Suprapubic skin (tissue), 4 donors: ENCODE measurements at regions not wholly inside any gene's neighbourhood (a gene's known extent, or its start where the extent isn't known, plus 50 kb on each side); places are given as distances from the start of the nearest gene placed in this dataset.

Experiments used
- DNase-seq, 2 donors: peaks; one replicate each; pipeline ENCODE4 v3.0.0-alpha.2; 2019; ENCODE audit warnings: low spot score in 2 of 2
- H3K27ac ChIP-seq: fragments of 200-600 bp; sonication (generic); one replicate; pipeline ENCODE4 v1.5.1; 2019
- H3K27me3 ChIP-seq: fragments of 200-600 bp; sonication (generic); one replicate; pipeline ENCODE4 v1.5.1; 2019
- H3K36me3 ChIP-seq: fragments of 200-600 bp; sonication (generic); one replicate; pipeline ENCODE4 v1.5.1; 2019
- H3K4me1 ChIP-seq: fragments of 200-600 bp; sonication (generic); one replicate; pipeline ENCODE4 v1.5.1; 2019
- H3K4me3 ChIP-seq: fragments of 200-600 bp; sonication (generic); one replicate; pipeline ENCODE4 v1.5.1; 2019; ENCODE audit warnings: mild to moderate bottlenecking
- H3K9me3 ChIP-seq: fragments of 200-600 bp; sonication (generic); one replicate; pipeline ENCODE4 v1.5.1; 2019
- EP300 ChIP-seq: sonication (generic); formaldehyde crosslinking; IDR thresholded peaks from one replicate; pipeline ENCODE4 v1.6.1; 2017; ENCODE audit warnings: antibody characterized with exemption
- POLR2A ChIP-seq, 2 donors: fragments of 450-650 bp; IDR thresholded peaks; one replicate each; pipeline ENCODE4 v1.6.1; 2017; ENCODE audit warnings: antibody characterized with exemption in 2 of 2, mild to moderate bottlenecking in 2 of 2, moderate library complexity in 2 of 2
- POLR2AphosphoS5 ChIP-seq, 3 donors: sonication (generic); formaldehyde crosslinking; IDR thresholded peaks; one replicate each; pipeline ENCODE4 v1.6.1; 2017; ENCODE audit warnings: antibody characterized with exemption in 3 of 3
- WGBS: methylation state at CpG from one replicate; pipeline ENCODE4 v1.1.5; 2018; 5-methylcytosine and 5-hydroxymethylcytosine counted together
- TF ChIP-seq, protein P1 (sequence below), 2 donors: fragments of 200-600 bp in 1 of 2; fragments of 450-650 bp in 1 of 2; sonication (generic) in 1 of 2; IDR thresholded peaks; one replicate each; pipeline ENCODE4 v1.5.1; 2016 to 2019; ENCODE audit warnings: antibody characterized with exemption in 2 of 2, mild to moderate bottlenecking in 1 of 2, moderate library complexity in 1 of 2

DNA sequence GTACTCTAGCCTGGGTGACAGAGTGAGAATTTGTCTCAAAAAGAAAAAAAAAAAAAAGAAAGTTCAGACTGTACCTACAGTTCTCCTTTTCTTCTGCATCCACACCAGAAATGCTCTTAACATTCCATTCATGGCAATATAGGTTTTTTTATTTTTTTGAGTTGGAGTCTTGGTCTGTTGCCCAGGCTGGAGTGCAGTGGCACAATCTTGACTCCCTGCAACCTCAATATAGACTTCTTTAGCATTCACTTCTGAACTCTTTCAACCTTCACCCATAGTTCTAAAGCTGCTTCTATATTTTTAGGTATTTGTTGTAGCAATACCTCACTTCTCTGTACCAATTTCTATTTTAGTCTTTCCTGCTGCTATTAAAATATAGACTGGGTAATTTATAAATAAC, 1095.7 kb downstream of the FLRT2 start:
- Histone ChIP-seq H3K4me1 (no peaks in the 10 kb centered on the region), H3K4me3 (no peak overlapping the region), H3K36me3 (no peaks in the 10 kb centered on the region), H3K27me3 (no peaks in the 10 kb centered on the region), H3K27ac (no peak overlapping the region), H3K9me3 (no peaks in the 10 kb centered on the region)
- no peak for DNase-seq
- TF ChIP-seq, protein P1, sequence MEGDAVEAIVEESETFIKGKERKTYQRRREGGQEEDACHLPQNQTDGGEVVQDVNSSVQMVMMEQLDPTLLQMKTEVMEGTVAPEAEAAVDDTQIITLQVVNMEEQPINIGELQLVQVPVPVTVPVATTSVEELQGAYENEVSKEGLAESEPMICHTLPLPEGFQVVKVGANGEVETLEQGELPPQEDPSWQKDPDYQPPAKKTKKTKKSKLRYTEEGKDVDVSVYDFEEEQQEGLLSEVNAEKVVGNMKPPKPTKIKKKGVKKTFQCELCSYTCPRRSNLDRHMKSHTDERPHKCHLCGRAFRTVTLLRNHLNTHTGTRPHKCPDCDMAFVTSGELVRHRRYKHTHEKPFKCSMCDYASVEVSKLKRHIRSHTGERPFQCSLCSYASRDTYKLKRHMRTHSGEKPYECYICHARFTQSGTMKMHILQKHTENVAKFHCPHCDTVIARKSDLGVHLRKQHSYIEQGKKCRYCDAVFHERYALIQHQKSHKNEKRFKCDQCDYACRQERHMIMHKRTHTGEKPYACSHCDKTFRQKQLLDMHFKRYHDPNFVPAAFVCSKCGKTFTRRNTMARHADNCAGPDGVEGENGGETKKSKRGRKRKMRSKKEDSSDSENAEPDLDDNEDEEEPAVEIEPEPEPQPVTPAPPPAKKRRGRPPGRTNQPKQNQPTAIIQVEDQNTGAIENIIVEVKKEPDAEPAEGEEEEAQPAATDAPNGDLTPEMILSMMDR (IDR thresholded peaks at IDR 0.05): no peak
- no peak for TF ChIP-seq POLR2A (IDR thresholded peaks at IDR 0.05)
- TF ChIP-seq POLR2AphosphoS5 (IDR thresholded peaks at IDR 0.05): no peak
- no peak for TF ChIP-seq EP300

DNA sequence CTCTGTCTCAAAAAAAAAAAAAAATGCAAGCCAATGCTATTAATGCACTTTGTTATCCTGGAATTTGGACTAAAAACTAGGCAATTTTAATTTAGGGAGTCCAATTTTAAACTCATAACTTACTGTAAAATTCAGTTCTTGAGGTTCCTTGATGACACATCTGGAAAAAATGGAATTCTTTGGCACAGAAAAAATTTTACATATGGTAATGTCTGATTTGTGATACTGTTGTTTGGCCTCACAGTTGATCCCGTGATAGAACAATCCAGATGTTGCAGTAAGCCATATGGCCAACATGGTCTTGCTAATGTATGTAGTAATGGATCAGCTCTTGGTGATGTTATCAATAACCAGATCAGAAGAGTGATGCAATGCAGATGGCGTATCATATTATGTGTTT, 1089.8 kb downstream of the FLRT2 start:
- TF ChIP-seq EP300 (no peak), POLR2AphosphoS5 (IDR thresholded peaks at IDR 0.05) (no peak), POLR2A (IDR thresholded peaks at IDR 0.05) (no peak)
- TF ChIP-seq, protein P1 (IDR thresholded peaks at IDR 0.05): no peak
- Histone ChIP-seq H3K4me1 (no peaks in the 10 kb centered on the region), H3K4me3 (no peak overlapping the region), H3K9me3 (no peaks in the 10 kb centered on the region), H3K36me3 (no peaks in the 10 kb centered on the region), H3K27me3 (no peaks in the 10 kb centered on the region), H3K27ac (no peak overlapping the region)
- DNase-seq: no peak
- 70% methylated on average over 2 of the region's 2 CpGs for WGBS

DNA sequence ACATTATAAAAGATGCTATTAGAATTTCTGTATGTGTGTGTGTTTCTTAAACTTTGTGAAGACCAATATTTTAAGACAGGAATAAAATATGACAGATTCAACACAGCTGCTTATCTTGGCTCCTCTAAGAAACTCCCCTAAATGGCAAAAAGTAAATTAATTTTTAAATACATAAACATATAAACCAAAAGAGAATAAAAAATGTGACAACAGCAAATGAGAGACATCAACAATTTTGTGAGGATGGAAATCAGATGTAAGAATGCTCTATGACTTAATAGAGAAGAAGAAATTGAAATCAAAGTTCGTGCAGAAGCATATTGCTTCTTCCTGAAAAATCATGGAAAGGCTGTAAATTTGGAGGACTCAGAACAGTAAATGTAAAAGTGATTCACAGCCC, 1083.8 kb downstream of the FLRT2 start:
- H3K4me3 ChIP-seq: no peak overlapping the region
- DNase-seq: no peak
- TF ChIP-seq EP300 (no peak), POLR2AphosphoS5 (IDR thresholded peaks at IDR 0.05) (no peak), POLR2A (IDR thresholded peaks at IDR 0.05) (no peak)
- TF ChIP-seq, protein P1 (IDR thresholded peaks at IDR 0.05): no peak
- H3K36me3 ChIP-seq: no peaks in the 10 kb centered on the region
- no peaks in the 10 kb centered on the region for H3K27me3 ChIP-seq
- WGBS: 41% methylated on average over 1 of the region's 1 CpG
- no peaks in the 10 kb centered on the region for H3K9me3 ChIP-seq
- H3K4me1 ChIP-seq: no peaks in the 10 kb centered on the region
- H3K27ac ChIP-seq: no peak overlapping the region

DNA sequence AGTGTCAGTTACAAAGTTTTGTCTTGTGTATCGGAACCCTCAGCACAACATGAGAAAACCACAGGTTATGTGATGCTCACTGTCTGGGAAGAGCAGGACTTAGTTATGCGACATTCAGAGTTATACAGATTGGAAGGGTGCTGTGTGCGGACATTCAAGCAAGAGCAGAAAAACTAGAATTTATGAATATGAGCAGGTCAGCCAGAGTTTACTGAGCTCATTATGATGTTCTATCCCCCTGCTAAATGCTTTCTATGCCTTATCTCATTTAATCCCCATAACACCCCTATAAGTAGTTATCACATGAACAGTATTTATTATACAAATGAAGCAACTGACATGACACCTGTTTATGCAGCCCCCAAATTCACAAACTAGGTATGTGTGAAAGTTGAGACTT, 1083.2 kb downstream of the FLRT2 start:
- Histone ChIP-seq H3K36me3 (no peaks in the 10 kb centered on the region), H3K27ac (no peak overlapping the region), H3K4me3 (no peak overlapping the region), H3K4me1 (no peaks in the 10 kb centered on the region), H3K9me3 (no peaks in the 10 kb centered on the region), H3K27me3 (no peaks in the 10 kb centered on the region)
- no peak for DNase-seq
- 65% methylated on average over 3 of the region's 3 CpGs for WGBS
- TF ChIP-seq POLR2A (IDR thresholded peaks at IDR 0.05) (no peak), EP300 (no peak), POLR2AphosphoS5 (IDR thresholded peaks at IDR 0.05) (no peak)
- TF ChIP-seq, protein P1 (IDR thresholded peaks at IDR 0.05): no peak

DNA sequence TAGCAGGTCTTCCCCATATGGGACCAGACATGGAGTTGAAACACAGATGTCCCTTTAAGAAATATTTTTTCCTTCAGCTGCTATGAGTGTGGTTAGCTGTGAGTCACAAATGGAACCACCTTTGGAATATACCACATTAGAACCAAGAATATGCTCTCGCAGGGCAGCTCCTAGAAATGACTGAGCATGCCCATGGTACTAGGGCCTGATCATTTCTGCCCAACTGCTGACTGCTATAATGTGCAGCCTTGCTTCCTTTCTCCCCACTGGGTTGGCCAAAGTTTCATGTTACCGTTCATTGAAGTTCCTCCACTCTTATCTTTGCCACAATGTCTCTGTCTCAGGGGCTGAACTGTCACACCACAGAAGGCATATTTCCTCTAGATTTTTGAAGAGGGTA, 1074.6 kb downstream of the FLRT2 start:
- TF ChIP-seq, protein P1 (IDR thresholded peaks at IDR 0.05): no peak
- TF ChIP-seq EP300 (no peak), POLR2A (IDR thresholded peaks at IDR 0.05) (no peak), POLR2AphosphoS5 (IDR thresholded peaks at IDR 0.05) (no peak)
- WGBS: 92% methylated on average over 2 of the region's 2 CpGs
- Histone ChIP-seq H3K36me3 (no peaks in the 10 kb centered on the region), H3K4me1 (no peaks in the 10 kb centered on the region), H3K27ac (no peak overlapping the region), H3K27me3 (no peaks in the 10 kb centered on the region), H3K9me3 (no peaks in the 10 kb centered on the region), H3K4me3 (no peak overlapping the region)
- no peak for DNase-seq
